ENCODE measurements at regions not wholly inside any gene's neighbourhood (a gene's known extent, or its start where the extent isn't known, plus 50 kb on each side); places are given as distances from the start of the nearest gene placed in this dataset.

- TF ChIP-seq CTCF (conservative IDR thresholded peaks at IDR 0.05; ENCODE audit: low read depth, low read length) = no peak
- no peak for DNase-seq (ENCODE audit: low read depth)
- no peak overlapping the region for H3K4me3 ChIP-seq (ENCODE audit: low read length)
Measured at GRCh38 chr17:77444984-77445759, 304.4 kb downstream of the SEC14L1 start.

GRCh38 chr17:77445760-77446532, 305.2 kb downstream of the SEC14L1 start:
- DNase-seq (ENCODE audit: low read depth) = no peak
- no peak for TF ChIP-seq CTCF (conservative IDR thresholded peaks at IDR 0.05; ENCODE audit: low read depth, low read length)
- no peak overlapping the region for H3K4me3 ChIP-seq (ENCODE audit: low read length)

GRCh38 chr17:77446940-77447634, 306.3 kb downstream of the SEC14L1 start:
- no peak for DNase-seq (ENCODE audit: low read depth)
- no peak overlapping the region for H3K4me3 ChIP-seq (ENCODE audit: low read length)
- TF ChIP-seq CTCF (conservative IDR thresholded peaks at IDR 0.05; ENCODE audit: low read depth, low read length) = no peak

- no peak for TF ChIP-seq CTCF (conservative IDR thresholded peaks at IDR 0.05; ENCODE audit: low read depth, low read length)
- H3K4me3 ChIP-seq (ENCODE audit: low read length) = no peak overlapping the region
- DNase-seq (ENCODE audit: low read depth) = no peak
Measured at GRCh38 chr17:77449373-77449907, 308.7 kb downstream of the SEC14L1 start.

GRCh38 chr17:77449908-77450741, 309.4 kb downstream of the SEC14L1 start:
- no peak for TF ChIP-seq CTCF (conservative IDR thresholded peaks at IDR 0.05; ENCODE audit: low read depth, low read length)
- DNase-seq (ENCODE audit: low read depth) = no peak
- H3K4me3 ChIP-seq (ENCODE audit: low read length) = peak overlapping the region; percentile 57

GRCh38 chr17:77450742-77451244, 310.0 kb downstream of the SEC14L1 start:
- peak overlapping the region; percentile 57 for H3K4me3 ChIP-seq (ENCODE audit: low read length)
- no peak for TF ChIP-seq CTCF (conservative IDR thresholded peaks at IDR 0.05; ENCODE audit: low read depth, low read length)
- no peak for DNase-seq (ENCODE audit: low read depth)
